ENCODE measurements at regions not wholly inside any gene's neighbourhood (a gene's known extent, or its start where the extent isn't known, plus 50 kb on each side); places are given as distances from the start of the nearest gene placed in this dataset.

- no peak for TF ChIP-seq NFRKB (IDR thresholded peaks at IDR 0.05)
- no peak for TF ChIP-seq LEF1 (IDR thresholded peaks at IDR 0.05; ENCODE audit: borderline replicate concordance)
- TF ChIP-seq SUZ12 (IDR thresholded peaks at IDR 0.05), result no peak
- TF ChIP-seq FOXK2 (IDR thresholded peaks at IDR 0.05), result no peak
- TF ChIP-seq SP1 (IDR thresholded peaks at IDR 0.05), result no peak
- TF ChIP-seq BHLHE40 (IDR thresholded peaks at IDR 0.05; ENCODE audit: borderline replicate concordance), result no peak
- no peak for TF ChIP-seq HDGF (IDR thresholded peaks at IDR 0.05; ENCODE audit: borderline replicate concordance)
Measured at GRCh38 chr20:48026981-48027592, 241.8 kb upstream of the SULF2 start.

Measured in HEK293T (cell line).